Parathyroid adenoma (tissue), 2 donors: ENCODE measurements at regions not wholly inside any gene's neighbourhood (a gene's known extent, or its start where the extent isn't known, plus 50 kb on each side); places are given as distances from the start of the nearest gene placed in this dataset.

Source experiments
- H2AFZ ChIP-seq: fragments of 300-600 bp; sonication (generic); one replicate; pipeline ENCODE4 v1.7.0; 2017; ENCODE audit warnings: antibody characterized with exemption, mild to moderate bottlenecking
- H3K27ac ChIP-seq: fragments of 300-600 bp; sonication (generic); one replicate; pipeline ENCODE4 v1.7.0; 2017
- H3K27me3 ChIP-seq: fragments of 300-600 bp; sonication (generic); one replicate; pipeline ENCODE4 v1.7.0; 2017; ENCODE audit warnings: low read length; ENCODE audit not compliant: control insufficient read depth, insufficient read depth
- H3K36me3 ChIP-seq: fragments of 300-600 bp; sonication (generic); one replicate; pipeline ENCODE4 v1.7.0; 2017; ENCODE audit warnings: low read length; ENCODE audit not compliant: control insufficient read depth, insufficient read depth
- H3K4me1 ChIP-seq: fragments of 300-600 bp; sonication (generic); one replicate; pipeline ENCODE4 v1.7.0; 2017; ENCODE audit warnings: control low read depth
- H3K4me2 ChIP-seq: fragments of 300-600 bp; sonication (generic); one replicate; pipeline ENCODE4 v1.7.0; 2017; ENCODE audit warnings: low read length
- H3K4me3 ChIP-seq: fragments of 300-600 bp; sonication (generic); one replicate; pipeline ENCODE4 v1.7.0; 2017; ENCODE audit warnings: low read depth, low read length
- H3K79me2 ChIP-seq: fragments of 300-600 bp; sonication (generic); one replicate; pipeline ENCODE4 v1.7.0; 2017; ENCODE audit warnings: control low read depth
- H3K9ac ChIP-seq: fragments of 300-600 bp; sonication (generic); one replicate; pipeline ENCODE4 v1.7.0; 2017; ENCODE audit warnings: mild to moderate bottlenecking
- H3K9me3 ChIP-seq: fragments of 300-600 bp; sonication (generic); one replicate; pipeline ENCODE4 v1.7.0; 2017; ENCODE audit warnings: low read length; ENCODE audit not compliant: control insufficient read depth
- TF ChIP-seq, protein P1 (sequence below): fragments of 300-600 bp; sonication (generic); IDR thresholded peaks from one replicate; pipeline ENCODE4 v1.7.0; 2017; ENCODE audit warnings: antibody characterized with exemption, mild to moderate bottlenecking
- donor health status: primary hyperparathyroidism.

- Histone ChIP-seq H3K27me3 (no peaks in the 10 kb centered on the region), H2AFZ (no peak overlapping the region), H3K4me2 (no peak overlapping the region), H3K36me3 (no peaks in the 10 kb centered on the region), H3K4me1 (no peaks in the 10 kb centered on the region), H3K9me3 (no peaks in the 10 kb centered on the region), H3K27ac (no peak overlapping the region), H3K79me2 (no peaks in the 10 kb centered on the region), H3K4me3 (no peak overlapping the region), H3K9ac (no peak overlapping the region)
- TF ChIP-seq, protein P1, sequence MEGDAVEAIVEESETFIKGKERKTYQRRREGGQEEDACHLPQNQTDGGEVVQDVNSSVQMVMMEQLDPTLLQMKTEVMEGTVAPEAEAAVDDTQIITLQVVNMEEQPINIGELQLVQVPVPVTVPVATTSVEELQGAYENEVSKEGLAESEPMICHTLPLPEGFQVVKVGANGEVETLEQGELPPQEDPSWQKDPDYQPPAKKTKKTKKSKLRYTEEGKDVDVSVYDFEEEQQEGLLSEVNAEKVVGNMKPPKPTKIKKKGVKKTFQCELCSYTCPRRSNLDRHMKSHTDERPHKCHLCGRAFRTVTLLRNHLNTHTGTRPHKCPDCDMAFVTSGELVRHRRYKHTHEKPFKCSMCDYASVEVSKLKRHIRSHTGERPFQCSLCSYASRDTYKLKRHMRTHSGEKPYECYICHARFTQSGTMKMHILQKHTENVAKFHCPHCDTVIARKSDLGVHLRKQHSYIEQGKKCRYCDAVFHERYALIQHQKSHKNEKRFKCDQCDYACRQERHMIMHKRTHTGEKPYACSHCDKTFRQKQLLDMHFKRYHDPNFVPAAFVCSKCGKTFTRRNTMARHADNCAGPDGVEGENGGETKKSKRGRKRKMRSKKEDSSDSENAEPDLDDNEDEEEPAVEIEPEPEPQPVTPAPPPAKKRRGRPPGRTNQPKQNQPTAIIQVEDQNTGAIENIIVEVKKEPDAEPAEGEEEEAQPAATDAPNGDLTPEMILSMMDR = no peak
Observed at GRCh38 chr4:120524237-120524636, 398.3 kb downstream of the PRDM5 start.

DNA sequence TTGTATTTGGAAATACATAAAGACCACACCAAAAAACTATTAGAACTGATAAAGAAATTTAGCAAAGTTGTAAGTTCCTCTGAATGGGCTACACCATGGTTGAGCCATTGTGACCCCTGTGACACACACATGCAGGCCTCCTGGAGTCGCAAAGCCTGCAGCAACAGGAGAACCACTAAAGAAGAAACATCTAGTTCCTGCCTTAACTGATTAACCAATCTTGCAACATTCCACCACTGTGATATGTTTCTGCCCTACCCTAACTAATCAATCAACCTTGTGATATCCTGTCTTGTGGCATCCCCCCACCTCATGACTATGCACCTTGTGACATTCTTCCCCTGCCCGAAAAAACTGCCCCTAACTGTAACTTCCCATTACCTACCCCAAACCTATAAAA is 401.8 kb downstream of the PRDM5 start:
- Histone ChIP-seq H3K9me3 (no peaks in the 10 kb centered on the region), H3K4me3 (no peak overlapping the region), H3K4me2 (no peak overlapping the region), H3K4me1 (no peaks in the 10 kb centered on the region), H3K36me3 (no peaks in the 10 kb centered on the region), H3K27me3 (no peaks in the 10 kb centered on the region), H3K79me2 (no peaks in the 10 kb centered on the region), H2AFZ (no peak overlapping the region), H3K9ac (no peak overlapping the region), H3K27ac (no peak overlapping the region)
- TF ChIP-seq, protein P1 = no peak

GRCh38 chr4:120517966-120518365 is 404.6 kb downstream of the PRDM5 start:
- Histone ChIP-seq H3K79me2 (no peaks in the 10 kb centered on the region), H2AFZ (no peak overlapping the region), H3K4me2 (no peak overlapping the region), H3K4me3 (no peak overlapping the region), H3K9me3 (no peaks in the 10 kb centered on the region), H3K9ac (no peak overlapping the region), H3K4me1 (no peaks in the 10 kb centered on the region), H3K27ac (no peak overlapping the region), H3K27me3 (no peaks in the 10 kb centered on the region), H3K36me3 (no peaks in the 10 kb centered on the region)
- TF ChIP-seq, protein P1 = no peak

- TF ChIP-seq, protein P1 = no peak
- H3K9me3 ChIP-seq = no peaks in the 10 kb centered on the region
- no peak overlapping the region for H3K4me2 ChIP-seq
- H3K36me3 ChIP-seq = no peaks in the 10 kb centered on the region
- H3K79me2 ChIP-seq = no peaks in the 10 kb centered on the region
- no peak overlapping the region for H3K9ac ChIP-seq
- H3K27ac ChIP-seq = no peak overlapping the region
- H3K27me3 ChIP-seq = no peaks in the 10 kb centered on the region
- H3K4me1 ChIP-seq = no peaks in the 10 kb centered on the region
- no peak overlapping the region for H2AFZ ChIP-seq
- no peak overlapping the region for H3K4me3 ChIP-seq
Observed at GRCh38 chr4:120509719-120510118, 412.8 kb downstream of the PRDM5 start.

GRCh38 chr4:120509222-120509621 is 413.3 kb downstream of the PRDM5 start:
- no peaks in the 10 kb centered on the region for H3K27me3 ChIP-seq
- no peak overlapping the region for H2AFZ ChIP-seq
- TF ChIP-seq, protein P1 = no peak
- H3K79me2 ChIP-seq = no peaks in the 10 kb centered on the region
- H3K4me2 ChIP-seq = no peak overlapping the region
- H3K27ac ChIP-seq = no peak overlapping the region
- H3K36me3 ChIP-seq = no peaks in the 10 kb centered on the region
- H3K4me3 ChIP-seq = no peak overlapping the region
- no peaks in the 10 kb centered on the region for H3K9me3 ChIP-seq
- no peaks in the 10 kb centered on the region for H3K4me1 ChIP-seq
- no peak overlapping the region for H3K9ac ChIP-seq
